A673 (cell line): ENCODE measurements at regions not wholly inside any gene's neighbourhood (a gene's known extent, or its start where the extent isn't known, plus 50 kb on each side); places are given as distances from the start of the nearest gene placed in this dataset.
"Not testable (repeated sequence)": the region's sequence is repeated elsewhere in the genome, so short reads cannot be mapped to it uniquely, and the experiment has no call there.

Experiments
- EZH2 ChIP-seq: fragments of 200-600 bp; sonication (generic); IDR thresholded peaks from 2 replicates; pipeline ENCODE4 v1.6.1; 2017; ENCODE audit warnings: borderline replicate concordance, low read depth, mild to moderate bottlenecking, mixed read lengths, antibody characterized with exemption, low read length; ENCODE audit not compliant: poor library complexity, severe bottlenecking
- TF ChIP-seq, protein P1 (sequence below): fragments of 300-800, 200-600 bp; sonication (generic); conservative IDR thresholded peaks from 2 replicates; pipeline ENCODE4 v1.5.1; 2017; ENCODE audit warnings: low read depth, mild to moderate bottlenecking, antibody characterized with exemption, low read length, moderate library complexity, mixed read lengths

DNA sequence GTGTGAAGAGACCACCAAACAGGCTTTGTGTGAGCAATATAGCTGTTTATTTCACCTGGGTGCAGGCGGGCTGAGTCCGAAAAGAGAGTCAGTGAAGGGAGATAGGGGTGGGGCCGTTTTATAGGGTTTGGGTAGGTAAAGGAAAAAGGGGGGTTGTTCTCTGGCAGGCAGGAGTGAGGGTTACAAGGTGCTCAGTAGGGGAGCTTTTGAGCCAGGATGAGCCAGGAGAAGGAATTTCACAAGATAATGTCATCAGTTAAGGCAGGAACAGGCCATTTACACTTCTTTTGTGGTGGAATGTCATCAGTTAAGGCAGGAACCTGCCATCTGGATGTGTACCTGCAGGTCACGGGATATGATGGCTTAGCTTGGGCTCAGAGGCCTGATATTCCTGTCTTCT is 768.4 kb upstream of the KIRREL3 start:
- TF ChIP-seq, protein P1, sequence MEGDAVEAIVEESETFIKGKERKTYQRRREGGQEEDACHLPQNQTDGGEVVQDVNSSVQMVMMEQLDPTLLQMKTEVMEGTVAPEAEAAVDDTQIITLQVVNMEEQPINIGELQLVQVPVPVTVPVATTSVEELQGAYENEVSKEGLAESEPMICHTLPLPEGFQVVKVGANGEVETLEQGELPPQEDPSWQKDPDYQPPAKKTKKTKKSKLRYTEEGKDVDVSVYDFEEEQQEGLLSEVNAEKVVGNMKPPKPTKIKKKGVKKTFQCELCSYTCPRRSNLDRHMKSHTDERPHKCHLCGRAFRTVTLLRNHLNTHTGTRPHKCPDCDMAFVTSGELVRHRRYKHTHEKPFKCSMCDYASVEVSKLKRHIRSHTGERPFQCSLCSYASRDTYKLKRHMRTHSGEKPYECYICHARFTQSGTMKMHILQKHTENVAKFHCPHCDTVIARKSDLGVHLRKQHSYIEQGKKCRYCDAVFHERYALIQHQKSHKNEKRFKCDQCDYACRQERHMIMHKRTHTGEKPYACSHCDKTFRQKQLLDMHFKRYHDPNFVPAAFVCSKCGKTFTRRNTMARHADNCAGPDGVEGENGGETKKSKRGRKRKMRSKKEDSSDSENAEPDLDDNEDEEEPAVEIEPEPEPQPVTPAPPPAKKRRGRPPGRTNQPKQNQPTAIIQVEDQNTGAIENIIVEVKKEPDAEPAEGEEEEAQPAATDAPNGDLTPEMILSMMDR: not testable (repeated sequence)
- not testable (repeated sequence) for TF ChIP-seq EZH2
